Heart left ventricle (tissue), 16 donors: ENCODE measurements at regions not wholly inside any gene's neighbourhood (a gene's known extent, or its start where the extent isn't known, plus 50 kb on each side); places are given as distances from the start of the nearest gene placed in this dataset.

Experiments
- ATAC-seq, 4 donors: fragments of 200-7000 bp; cut with Tn5 transposase; one replicate each; pipeline ENCODE4 v1.9.1; 2020 to 2022; ENCODE audit warnings: moderate library complexity in 4 of 4, mild to moderate bottlenecking in 3 of 4, moderate number of reproducible peaks in 1 of 4
- DNase-seq, 5 donors: peaks; one replicate each; pipeline ENCODE4 v3.0.0-alpha.2; 2020
- H3K27ac ChIP-seq, 12 donors: fragments of 200-600 bp; sonication (generic) in 4 of 12; one replicate each; pipeline versions ENCODE4 v1.5.0 to v1.8.0; 2016 to 2022; ENCODE audit warnings: mild to moderate bottlenecking in 2 of 12
- H3K27me3 ChIP-seq, 9 donors: fragments of 200-600 bp; sonication (generic) in 2 of 9; one replicate each; pipeline versions ENCODE4 v1.5.1 to v1.8.0; 2016 to 2022; ENCODE audit warnings: mild to moderate bottlenecking in 3 of 9
- H3K36me3 ChIP-seq, 9 donors: fragments of 200-600 bp; sonication (generic) in 2 of 9; one replicate each; pipeline versions ENCODE4 v1.5.0 to v1.8.0; 2018 to 2022; ENCODE audit warnings: mild to moderate bottlenecking in 2 of 9
- H3K4me1 ChIP-seq, 12 donors: fragments of 200-600 bp; sonication (generic) in 4 of 12; one replicate each; pipeline versions ENCODE4 v1.5.0 to v1.8.0; 2016 to 2022; ENCODE audit warnings: mild to moderate bottlenecking in 3 of 12
- H3K4me3 ChIP-seq, 12 donors: fragments of 200-600 bp; sonication (generic) in 4 of 12; one replicate each; pipeline versions ENCODE4 v1.5.0 to v1.8.0; 2017 to 2022; ENCODE audit warnings: mild to moderate bottlenecking in 9 of 12, moderate library complexity in 4 of 12
- H3K9me3 ChIP-seq, 12 donors: fragments of 200-600 bp; sonication (generic) in 4 of 12; one replicate each; pipeline versions ENCODE4 v1.5.0 to v1.8.0; 2016 to 2022; ENCODE audit warnings: mild to moderate bottlenecking in 1 of 12
- POLR2A ChIP-seq, 2 donors: fragments of 450-650 bp; IDR thresholded peaks; one replicate each; pipeline ENCODE4 v1.6.1; 2017; ENCODE audit warnings: antibody characterized with exemption in 2 of 2, mild to moderate bottlenecking in 2 of 2, moderate library complexity in 2 of 2
- WGBS, 4 donors: extraction: QIAGEN DNeasy Blood & Tissue Kit in 2 of 4; methylation state at CpG; one replicate each; pipeline versions ENCODE4 v1.1.5 to v1.1.7; 2013 to 2018; 5-methylcytosine and 5-hydroxymethylcytosine counted together
- intact Hi-C, 10 donors: fragments of 100-400 bp; cut with DNase I; formaldehyde crosslinking; loops; one replicate each; pipeline versions ENCODE4 v1.11.1 to v1.14.2; 2022
- TF ChIP-seq, protein P1 (sequence below), 12 donors: fragments of 200-600 bp; sonication (generic) in 4 of 12; IDR thresholded peaks; one replicate each; pipeline versions ENCODE4 v1.5.0 to v1.8.0; 2018 to 2022; ENCODE audit warnings: antibody characterized with exemption in 12 of 12, mild to moderate bottlenecking in 5 of 12
- donor health status: ischemic (EF 13 %, LVEDD 7.1; RV severe dilation, severe dysfunction).
- donor health status: healthy with polysubstance abuse.
- donor health status: DM: no; HTN: yes; CAD: no.
- donor health status: DM: no; HTN: no; CAD: no.
- donor health status: ischemic (EF 25% LVEDD 6.9; RV normal size, moderate dysfunction).
- donor health status: ischemic (EF 25% LVEDD 5.7; RV mildly dilated, moderate dysfunction).
- donor health status: healthy.
- donor health status: DM: yes; HTN: yes; CAD: no.
- donor health status: ischemic (EF 35%, LVEDD 5.7; RV mildly dilated, moderate dysfunction).
- donor health status: nonischemic (EF 11% LVEDD 7.7; RV severe dilation, severe dysfunction).
- donor health status: DM: yes; HTN: yes; CAD: no.
- donor health status: PGD.
- donor health status: ischemic (EF 29% LVEDD 5.4; RV normal size, mild dysfunction).
- donor health status: nonischemic (EF 23%, LVEDD 6.1; RV moderate dilation, normal function).

DNA sequence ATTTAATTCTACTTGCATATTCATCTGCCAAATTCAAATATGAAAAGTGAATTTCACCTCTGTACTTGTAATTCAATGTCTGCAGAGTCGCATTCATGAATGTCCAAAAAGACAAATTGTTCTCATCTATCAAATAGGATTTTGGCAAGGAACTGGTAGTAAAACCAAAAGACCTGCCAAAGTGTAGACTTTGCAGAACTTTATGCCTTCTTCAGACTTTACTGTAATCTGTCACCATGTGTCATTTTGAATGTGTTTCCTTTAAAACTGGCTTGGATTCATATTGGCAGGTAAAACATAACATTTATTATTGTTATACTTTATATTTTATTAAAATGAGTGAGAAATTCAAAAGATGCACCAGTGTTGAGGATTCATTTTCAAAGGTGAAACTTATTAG is 701.9 kb upstream of the LINC00305 start:
- Histone ChIP-seq H3K9me3 (no peaks in the 10 kb centered on the region), H3K27me3 (no peaks in the 10 kb centered on the region), H3K36me3 (no peaks in the 10 kb centered on the region), H3K27ac (no peak overlapping the region), H3K4me1 (no peaks in the 10 kb centered on the region), H3K4me3 (no peak overlapping the region)
- ATAC-seq (no peak), DNase-seq (no peak)
- no peak for TF ChIP-seq POLR2A (IDR thresholded peaks at IDR 0.05)
- TF ChIP-seq, protein P1, sequence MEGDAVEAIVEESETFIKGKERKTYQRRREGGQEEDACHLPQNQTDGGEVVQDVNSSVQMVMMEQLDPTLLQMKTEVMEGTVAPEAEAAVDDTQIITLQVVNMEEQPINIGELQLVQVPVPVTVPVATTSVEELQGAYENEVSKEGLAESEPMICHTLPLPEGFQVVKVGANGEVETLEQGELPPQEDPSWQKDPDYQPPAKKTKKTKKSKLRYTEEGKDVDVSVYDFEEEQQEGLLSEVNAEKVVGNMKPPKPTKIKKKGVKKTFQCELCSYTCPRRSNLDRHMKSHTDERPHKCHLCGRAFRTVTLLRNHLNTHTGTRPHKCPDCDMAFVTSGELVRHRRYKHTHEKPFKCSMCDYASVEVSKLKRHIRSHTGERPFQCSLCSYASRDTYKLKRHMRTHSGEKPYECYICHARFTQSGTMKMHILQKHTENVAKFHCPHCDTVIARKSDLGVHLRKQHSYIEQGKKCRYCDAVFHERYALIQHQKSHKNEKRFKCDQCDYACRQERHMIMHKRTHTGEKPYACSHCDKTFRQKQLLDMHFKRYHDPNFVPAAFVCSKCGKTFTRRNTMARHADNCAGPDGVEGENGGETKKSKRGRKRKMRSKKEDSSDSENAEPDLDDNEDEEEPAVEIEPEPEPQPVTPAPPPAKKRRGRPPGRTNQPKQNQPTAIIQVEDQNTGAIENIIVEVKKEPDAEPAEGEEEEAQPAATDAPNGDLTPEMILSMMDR (IDR thresholded peaks at IDR 0.05): no peak
- WGBS, 4 donors: 82 to 85% (median 83%) methylated on average over 1 of the region's 1 CpG
- intact Hi-C loops: no loop called here

DNA sequence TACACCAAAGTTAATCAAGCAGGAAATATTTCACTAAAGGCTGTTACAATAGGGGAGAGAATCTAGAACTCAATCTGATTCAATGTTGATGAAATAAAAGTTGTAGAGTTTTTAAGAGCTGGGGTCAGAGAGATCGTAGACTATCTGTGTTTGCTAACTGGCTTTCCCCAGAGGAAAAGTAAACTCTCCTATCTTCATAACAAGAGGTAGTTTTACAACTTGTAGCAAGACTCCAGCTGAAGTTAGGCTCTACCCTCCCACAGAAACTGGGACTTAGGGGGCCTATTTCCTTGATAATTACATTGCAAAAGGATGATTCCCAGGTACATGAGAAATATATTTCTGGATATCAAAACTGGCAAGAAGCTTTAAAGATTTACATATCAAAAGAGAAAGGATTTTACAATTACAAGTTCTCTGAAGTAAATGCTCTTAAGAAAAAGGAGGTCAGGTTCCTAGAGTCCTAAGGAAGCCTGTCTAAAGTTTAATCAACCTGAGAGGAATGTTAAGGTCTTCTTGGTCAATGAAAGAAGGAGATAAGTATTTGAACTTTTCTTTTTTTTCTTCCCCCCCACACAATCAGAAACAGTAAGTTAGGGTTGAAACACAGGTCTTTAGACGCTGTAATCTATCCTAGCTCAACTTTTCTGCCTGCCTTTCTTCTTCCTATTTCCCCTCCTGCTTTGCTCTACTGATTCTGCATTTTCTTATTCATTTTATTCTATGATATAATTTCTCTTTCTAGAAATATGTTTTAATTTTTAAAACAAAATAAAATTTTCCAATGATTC is 692.2 kb upstream of the LINC00305 start:
- intact Hi-C loops: no loop called here
- TF ChIP-seq, protein P1 (IDR thresholded peaks at IDR 0.05): no peak
- no peak for TF ChIP-seq POLR2A (IDR thresholded peaks at IDR 0.05)
- no peak overlapping the region for H3K27ac ChIP-seq
- ATAC-seq: no peak
- H3K27me3 ChIP-seq: no peaks in the 10 kb centered on the region
- no peak for DNase-seq
- WGBS, 4 donors: 57 to 65% (median 61%) methylated on average over 2 of the region's 2 CpGs
- H3K9me3 ChIP-seq: no peaks in the 10 kb centered on the region
- H3K4me1 ChIP-seq: no peaks in the 10 kb centered on the region
- H3K36me3 ChIP-seq: no peaks in the 10 kb centered on the region
- no peak overlapping the region for H3K4me3 ChIP-seq

DNA sequence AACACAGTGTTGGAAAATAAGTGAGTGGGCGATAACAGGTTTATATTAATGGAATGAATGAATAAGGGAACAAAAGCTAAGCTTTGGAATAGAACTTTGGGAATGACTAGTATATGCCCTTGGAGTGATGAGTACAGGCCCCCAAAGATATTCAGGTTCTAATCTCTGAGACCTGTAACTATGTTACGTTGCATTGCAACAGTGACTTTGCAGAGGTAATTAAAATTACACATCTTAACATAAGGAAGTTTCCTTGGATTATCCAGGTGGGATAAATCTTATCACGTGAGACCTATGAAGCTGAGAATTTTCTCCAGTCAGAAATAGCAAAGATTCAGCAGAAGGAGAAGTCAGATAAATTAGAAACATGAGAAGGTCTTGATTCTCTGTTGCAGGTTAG is 661.5 kb upstream of the LINC00305 start:
- DNase-seq: no peak
- intact Hi-C loops: no loop called here
- no peaks in the 10 kb centered on the region for H3K27me3 ChIP-seq
- no peaks in the 10 kb centered on the region for H3K4me1 ChIP-seq
- no peaks in the 10 kb centered on the region for H3K36me3 ChIP-seq
- H3K9me3 ChIP-seq: no peaks in the 10 kb centered on the region
- no peak for ATAC-seq
- TF ChIP-seq, protein P1 (IDR thresholded peaks at IDR 0.05): no peak
- no peak for TF ChIP-seq POLR2A (IDR thresholded peaks at IDR 0.05)
- H3K27ac ChIP-seq: no peak overlapping the region
- 81 to 87% (median 84%) methylated on average over 3 of the region's 3 CpGs for WGBS, 4 donors
- no peak overlapping the region for H3K4me3 ChIP-seq

DNA sequence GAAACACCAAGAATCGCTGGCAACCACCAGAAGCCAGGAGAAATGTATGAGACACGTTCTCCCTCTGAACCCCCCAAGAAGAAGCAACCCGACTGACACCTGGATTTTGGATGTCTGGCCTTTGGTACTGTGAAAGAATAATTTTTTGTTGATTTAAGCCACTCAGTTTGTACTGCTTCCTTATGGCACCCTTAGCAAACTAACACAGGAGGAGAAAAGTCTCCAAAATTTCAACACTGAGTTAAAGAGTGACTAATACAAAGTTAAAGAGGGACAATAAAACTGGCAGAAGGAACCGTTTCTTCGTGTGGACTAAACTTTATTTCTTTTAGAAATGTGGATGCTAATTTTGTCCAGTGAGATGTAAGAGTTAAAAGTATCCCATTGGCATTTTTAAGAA is 660.9 kb upstream of the LINC00305 start:
- no peak for DNase-seq
- H3K27ac ChIP-seq: no peak overlapping the region
- H3K4me1 ChIP-seq: no peaks in the 10 kb centered on the region
- no peak for TF ChIP-seq POLR2A (IDR thresholded peaks at IDR 0.05)
- TF ChIP-seq, protein P1 (IDR thresholded peaks at IDR 0.05): no peak
- H3K4me3 ChIP-seq: no peak overlapping the region
- no peaks in the 10 kb centered on the region for H3K9me3 ChIP-seq
- intact Hi-C loops: no loop called here
- ATAC-seq: no peak
- H3K27me3 ChIP-seq: no peaks in the 10 kb centered on the region
- 73 to 88% (median 80%) methylated on average over 5 of the region's 5 CpGs for WGBS, 4 donors
- no peaks in the 10 kb centered on the region for H3K36me3 ChIP-seq
